Keratinocyte (primary cell): ENCODE measurements at regions not wholly inside any gene's neighbourhood (a gene's known extent, or its start where the extent isn't known, plus 50 kb on each side); places are given as distances from the start of the nearest gene placed in this dataset.

Source experiments
- EZH2 ChIP-seq: IDR thresholded peaks from one replicate; pipeline ENCODE4 v1.6.1; 2012; ENCODE audit warnings: inconsistent platforms, mild to moderate bottlenecking, low read length, moderate library complexity
- TF ChIP-seq, protein P1 (sequence below), 3 experiments: IDR thresholded peaks in 1 of 3; conservative IDR thresholded peaks in 1 of 3; optimal IDR thresholded peaks in 1 of 3; 2 replicates in 2 of 3; 3 replicates in 1 of 3; pipeline versions ENCODE3 to v1.5.1; 2011; ENCODE audit warnings: low read length in 3 of 3, mild to moderate bottlenecking in 3 of 3, moderate library complexity in 2 of 3, control low read depth in 1 of 3, inconsistent platforms in 1 of 3; ENCODE audit not compliant: insufficient read depth in 2 of 3; ENCODE audit errors: extremely low read depth in 1 of 3

DNA sequence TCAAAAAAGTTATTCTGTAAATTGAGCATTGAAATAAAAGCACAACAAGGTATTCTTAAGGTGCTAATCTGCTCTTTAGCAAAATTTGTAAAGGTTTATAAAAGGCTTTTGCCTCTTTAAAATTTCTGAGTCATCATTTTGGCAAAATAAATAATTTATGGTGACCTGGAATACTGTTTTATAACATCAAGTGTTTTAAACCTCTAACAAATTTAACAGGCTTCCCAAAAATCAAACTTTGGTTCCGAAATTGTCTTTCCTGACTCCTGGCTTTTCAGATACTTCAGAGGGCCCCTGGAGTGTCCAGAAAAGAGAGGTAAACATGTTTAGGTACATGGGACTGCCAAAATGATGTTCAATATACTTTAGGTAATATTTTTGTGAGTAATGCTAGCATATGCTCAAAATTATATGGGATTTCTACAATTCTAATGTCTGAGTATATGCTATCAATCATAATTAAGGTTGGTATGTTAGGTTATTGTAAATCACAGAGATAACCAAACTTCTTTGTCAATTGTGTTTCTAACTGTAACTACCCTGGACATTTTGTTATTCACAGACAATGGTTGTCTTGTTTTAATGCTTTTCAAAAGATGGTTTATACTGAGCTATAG is 160.3 kb upstream of the OLIG3 start:
- TF ChIP-seq, protein P1, sequence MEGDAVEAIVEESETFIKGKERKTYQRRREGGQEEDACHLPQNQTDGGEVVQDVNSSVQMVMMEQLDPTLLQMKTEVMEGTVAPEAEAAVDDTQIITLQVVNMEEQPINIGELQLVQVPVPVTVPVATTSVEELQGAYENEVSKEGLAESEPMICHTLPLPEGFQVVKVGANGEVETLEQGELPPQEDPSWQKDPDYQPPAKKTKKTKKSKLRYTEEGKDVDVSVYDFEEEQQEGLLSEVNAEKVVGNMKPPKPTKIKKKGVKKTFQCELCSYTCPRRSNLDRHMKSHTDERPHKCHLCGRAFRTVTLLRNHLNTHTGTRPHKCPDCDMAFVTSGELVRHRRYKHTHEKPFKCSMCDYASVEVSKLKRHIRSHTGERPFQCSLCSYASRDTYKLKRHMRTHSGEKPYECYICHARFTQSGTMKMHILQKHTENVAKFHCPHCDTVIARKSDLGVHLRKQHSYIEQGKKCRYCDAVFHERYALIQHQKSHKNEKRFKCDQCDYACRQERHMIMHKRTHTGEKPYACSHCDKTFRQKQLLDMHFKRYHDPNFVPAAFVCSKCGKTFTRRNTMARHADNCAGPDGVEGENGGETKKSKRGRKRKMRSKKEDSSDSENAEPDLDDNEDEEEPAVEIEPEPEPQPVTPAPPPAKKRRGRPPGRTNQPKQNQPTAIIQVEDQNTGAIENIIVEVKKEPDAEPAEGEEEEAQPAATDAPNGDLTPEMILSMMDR (optimal IDR thresholded peaks at IDR 0.05 in 1 of 3, IDR thresholded peaks at IDR 0.05 in 1 of 3, conservative IDR thresholded peaks at IDR 0.05 in 1 of 3; ENCODE audit: extremely low read depth in 1 of 3, insufficient read depth in 2 of 3, low read length in 3 of 3): no peak
- TF ChIP-seq EZH2: no peak
